Thoracic aorta (tissue), 2 donors: ENCODE measurements at regions not wholly inside any gene's neighbourhood (a gene's known extent, or its start where the extent isn't known, plus 50 kb on each side); places are given as distances from the start of the nearest gene placed in this dataset.

Experiments used
- ATAC-seq: fragments of 150-250 bp; one replicate; pipeline ENCODE4 v1.8.0; 2017; ENCODE audit warnings: low read depth; ENCODE audit not compliant: insufficient number of reproducible peaks, low FRiP score
- DNase-seq: peaks from one replicate; pipeline ENCODE4 v3.0.0-alpha.2; 2020; ENCODE audit warnings: low spot score
- H3K27ac ChIP-seq, 2 donors: fragments of 200-600 bp; sonication (generic); 1 replicate in 1 of 2; 2 replicates in 1 of 2; pipeline ENCODE4 v1.5.1; 2016; ENCODE audit warnings: mild to moderate bottlenecking in 2 of 2, moderate library complexity in 2 of 2
- H3K27me3 ChIP-seq: fragments of 200-600 bp; sonication (generic); replicated peaks from 2 replicates; pipeline ENCODE4 v1.6.0; 2016; ENCODE audit warnings: mild to moderate bottlenecking; ENCODE audit not compliant: insufficient read depth
- H3K36me3 ChIP-seq: fragments of 200-600 bp; sonication (generic); one replicate; pipeline ENCODE4 v1.5.1; 2016
- H3K4me1 ChIP-seq, 2 donors: fragments of 200-600 bp; sonication (generic); 1 replicate in 1 of 2; 2 replicates in 1 of 2; pipeline versions ENCODE4 v1.5.1 to v1.6.0; 2016; ENCODE audit warnings: low read depth in 2 of 2, mild to moderate bottlenecking in 1 of 2; ENCODE audit not compliant: control insufficient read depth in 1 of 2
- H3K4me3 ChIP-seq: fragments of 200-600 bp; sonication (generic); 2 replicates; pipeline ENCODE4 v1.5.1; 2016; ENCODE audit warnings: mild to moderate bottlenecking
- H3K9me3 ChIP-seq: fragments of 200-600 bp; sonication (generic); 2 replicates; pipeline ENCODE4 v1.5.1; 2016
- CTCF ChIP-seq: fragments of 200-600 bp; sonication (generic); IDR thresholded peaks from one replicate; pipeline ENCODE4 v1.5.1; 2019; ENCODE audit warnings: antibody characterized with exemption

- ATAC-seq (no peak), DNase-seq (no peak)
- no peak for TF ChIP-seq CTCF
- Histone ChIP-seq H3K4me1 (peaks cover 0 to 7% of the 10 kb centered on the region in 2 donors), H3K27ac (no peak overlapping the region), H3K27me3 (no peaks in the 10 kb centered on the region), H3K36me3 (no peaks in the 10 kb centered on the region), H3K9me3 (no peaks in the 10 kb centered on the region), H3K4me3 (no peak overlapping the region)
Measured at GRCh38 chr1:232529747-232530146, 100.2 kb downstream of the SIPA1L2 start.

- DNase-seq, result no peak
- Histone ChIP-seq H3K27ac (no peak overlapping the region), H3K27me3 (no peaks in the 10 kb centered on the region), H3K9me3 (no peaks in the 10 kb centered on the region), H3K36me3 (no peaks in the 10 kb centered on the region), H3K4me1 (peaks cover 0 to 7% of the 10 kb centered on the region in 2 donors), H3K4me3 (no peak overlapping the region)
- ATAC-seq, result no peak
- TF ChIP-seq CTCF, result no peak
Measured at GRCh38 chr1:232528472-232529089, 101.4 kb downstream of the SIPA1L2 start.

GRCh38 chr1:232524056-232524455 is 105.9 kb downstream of the SIPA1L2 start:
- no peak for TF ChIP-seq CTCF
- no peak for ATAC-seq
- Histone ChIP-seq H3K36me3 (no peaks in the 10 kb centered on the region), H3K27me3 (no peaks in the 10 kb centered on the region), H3K4me3 (no peak overlapping the region), H3K27ac (no peak overlapping the region), H3K9me3 (no peaks in the 10 kb centered on the region), H3K4me1 (peaks cover 0 to 3% of the 10 kb centered on the region in 2 donors)
- DNase-seq, result no peak

GRCh38 chr1:232522189-232522588 is 107.7 kb downstream of the SIPA1L2 start:
- H3K27ac ChIP-seq, result no peak overlapping the region
- H3K9me3 ChIP-seq, result no peaks in the 10 kb centered on the region
- no peak overlapping the region for H3K4me3 ChIP-seq
- ATAC-seq, result no peak
- H3K4me1 ChIP-seq, result no peaks in the 10 kb centered on the region
- no peaks in the 10 kb centered on the region for H3K36me3 ChIP-seq
- H3K27me3 ChIP-seq, result no peaks in the 10 kb centered on the region
- TF ChIP-seq CTCF, result no peak
- DNase-seq, result no peak

GRCh38 chr1:232521660-232522059 is 108.3 kb downstream of the SIPA1L2 start:
- DNase-seq (no peak), ATAC-seq (no peak)
- Histone ChIP-seq H3K27me3 (no peaks in the 10 kb centered on the region), H3K9me3 (no peaks in the 10 kb centered on the region), H3K36me3 (no peaks in the 10 kb centered on the region), H3K4me1 (no peaks in the 10 kb centered on the region), H3K27ac (no peak overlapping the region), H3K4me3 (no peak overlapping the region)
- no peak for TF ChIP-seq CTCF
